Endothelial cell (in vitro differentiated cells): ENCODE measurements at regions not wholly inside any gene's neighbourhood (a gene's known extent, or its start where the extent isn't known, plus 50 kb on each side); places are given as distances from the start of the nearest gene placed in this dataset.
A peak's percentile ranks its signal among the peaks of the same experiment; 100 is the strongest.

ENCODE experiments used
- DNase-seq: peaks from one replicate; pipeline ENCODE4 v3.0.0; 2021; ENCODE audit warnings: low spot score
- H3K27ac Mint-ChIP-seq: one replicate; pipeline ENCODE4 v1.8.0; 2021; ENCODE audit warnings: mixed read lengths, inconsistent platforms; ENCODE audit not compliant: unreplicated experiment
- H3K27me3 Mint-ChIP-seq: one replicate; pipeline ENCODE4 v1.8.0; 2021; ENCODE audit warnings: mild to moderate bottlenecking, moderate library complexity, mixed read lengths, inconsistent platforms; ENCODE audit not compliant: unreplicated experiment
- H3K36me3 Mint-ChIP-seq: one replicate; pipeline ENCODE4 v1.8.0; 2021; ENCODE audit warnings: mild to moderate bottlenecking, low read depth, mixed read lengths, inconsistent platforms; ENCODE audit not compliant: unreplicated experiment
- H3K4me1 Mint-ChIP-seq: one replicate; pipeline ENCODE4 v1.8.0; 2021; ENCODE audit warnings: mild to moderate bottlenecking, mixed read lengths, inconsistent platforms; ENCODE audit not compliant: unreplicated experiment
- H3K4me3 Mint-ChIP-seq: one replicate; pipeline ENCODE4 v1.8.0; 2021; ENCODE audit warnings: mild to moderate bottlenecking, mixed read lengths, inconsistent platforms; ENCODE audit not compliant: unreplicated experiment
- H3K9me3 Mint-ChIP-seq: one replicate; pipeline ENCODE4 v1.8.0; 2021; ENCODE audit warnings: mixed read lengths, inconsistent platforms; ENCODE audit not compliant: unreplicated experiment
- CTCF ChIP-seq: fragments of 200-600 bp; sonication (generic); IDR thresholded peaks from one replicate; pipeline ENCODE4 v1.5.0; 2021; ENCODE audit warnings: antibody characterized with exemption; ENCODE audit not compliant: unreplicated experiment

- Mint-ChIP-seq H3K4me3 (no peak overlapping the region), H3K4me1 (peaks cover 12% of the 10 kb centered on the region), H3K27me3 (peaks cover 3% of the 10 kb centered on the region), H3K9me3 (no peaks in the 10 kb centered on the region), H3K36me3 (no peaks in the 10 kb centered on the region), H3K27ac (peak overlapping the region; percentile 1)
- TF ChIP-seq CTCF = no peak
- DNase-seq = no peak
Measured at GRCh38 chr6:14506656-14507246, 389.2 kb downstream of the CD83 start.

GRCh38 chr6:14509120-14509519, 391.5 kb downstream of the CD83 start:
- H3K27me3 Mint-ChIP-seq = peaks cover 3% of the 10 kb centered on the region
- H3K4me1 Mint-ChIP-seq = peaks cover 17% of the 10 kb centered on the region
- no peaks in the 10 kb centered on the region for H3K9me3 Mint-ChIP-seq
- TF ChIP-seq CTCF = no peak
- H3K36me3 Mint-ChIP-seq = no peaks in the 10 kb centered on the region
- H3K27ac Mint-ChIP-seq = no peak overlapping the region
- no peak for DNase-seq
- H3K4me3 Mint-ChIP-seq = no peak overlapping the region

GRCh38 chr6:14510038-14510437, 392.5 kb downstream of the CD83 start:
- H3K27ac Mint-ChIP-seq = no peak overlapping the region

GRCh38 chr6:14511061-14511586, 393.6 kb downstream of the CD83 start:
- H3K27me3 Mint-ChIP-seq = peaks cover 3% of the 10 kb centered on the region

More at GRCh38 chr6:14510038-14510437, 392.5 kb downstream of the CD83 start:
- H3K27me3 Mint-ChIP-seq = peaks cover 3% of the 10 kb centered on the region
- H3K4me3 Mint-ChIP-seq = no peak overlapping the region
- no peak for TF ChIP-seq CTCF
- DNase-seq = no peak
- H3K9me3 Mint-ChIP-seq = no peaks in the 10 kb centered on the region
- H3K4me1 Mint-ChIP-seq = peaks cover 17% of the 10 kb centered on the region
- H3K36me3 Mint-ChIP-seq = no peaks in the 10 kb centered on the region

More at GRCh38 chr6:14511061-14511586, 393.6 kb downstream of the CD83 start:
- Mint-ChIP-seq H3K4me1 (peaks cover 17% of the 10 kb centered on the region), H3K9me3 (no peaks in the 10 kb centered on the region), H3K36me3 (no peaks in the 10 kb centered on the region), H3K4me3 (no peak overlapping the region), H3K27ac (no peak overlapping the region)
- no peak for TF ChIP-seq CTCF
- DNase-seq = no peak
